NAMALWA (cell line): ENCODE measurements at regions not wholly inside any gene's neighbourhood (a gene's known extent, or its start where the extent isn't known, plus 50 kb on each side); places are given as distances from the start of the nearest gene placed in this dataset.

Source experiments
- DNase-seq: peaks from one replicate; pipeline ENCODE4 v3.0.0-alpha.2; 2015; ENCODE audit warnings: low spot score

DNA sequence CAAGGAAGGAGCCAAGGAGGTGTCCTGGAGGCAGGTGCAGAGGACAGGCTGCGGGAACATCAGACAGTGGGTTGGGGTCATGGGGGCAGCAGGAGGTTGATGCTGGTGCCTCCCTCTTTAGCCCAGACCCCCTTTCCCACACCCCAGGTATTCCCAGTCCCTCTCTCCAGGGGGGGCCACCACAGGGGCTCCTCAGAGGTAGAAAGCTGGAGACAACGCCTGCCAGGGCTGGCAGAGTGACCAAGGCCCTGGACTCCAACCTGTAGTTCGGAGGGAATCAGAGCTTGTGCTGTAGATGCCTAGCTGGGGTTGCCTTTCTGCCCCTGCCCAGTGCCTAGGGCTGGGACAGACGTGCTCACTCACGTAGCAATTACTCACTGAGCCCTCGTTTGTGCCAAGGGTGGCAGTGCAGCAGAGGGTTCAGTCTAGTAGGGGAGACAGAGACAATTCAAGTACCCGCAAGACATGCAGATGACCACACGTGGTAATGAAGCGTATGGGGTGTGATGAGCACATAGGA, 148.2 kb downstream of the PTPRU start:
- no peak for DNase-seq

DNA sequence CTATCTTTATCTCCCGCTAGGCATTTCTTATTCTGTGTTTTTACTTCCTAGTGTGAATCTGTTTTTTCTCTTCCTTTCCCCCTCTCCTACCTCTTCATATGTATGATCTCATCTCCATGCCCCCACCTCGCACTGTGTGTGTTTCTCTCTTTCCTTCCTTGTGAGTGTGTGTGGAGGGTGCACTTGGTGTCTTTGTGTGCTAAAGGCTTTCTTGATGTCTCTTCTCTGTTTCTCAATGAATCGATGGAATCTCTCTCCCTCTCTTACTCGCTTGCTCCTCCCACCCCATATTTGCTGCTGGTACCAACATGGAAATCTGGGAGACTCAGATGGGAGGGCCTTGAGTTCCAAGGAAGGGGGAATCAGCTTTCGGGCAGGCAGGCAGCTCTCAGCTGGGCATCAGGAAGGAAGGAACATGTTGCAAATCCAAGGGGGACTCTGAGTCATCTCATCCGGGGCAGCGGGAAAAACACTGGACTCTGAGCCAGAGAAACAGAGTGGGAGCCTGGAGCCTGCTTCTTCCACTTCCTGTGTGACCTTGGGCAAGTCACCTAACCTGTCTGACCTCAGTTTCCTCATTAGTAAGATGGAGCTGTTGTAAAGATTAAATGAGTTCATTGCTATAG, 147.5 kb downstream of the PTPRU start:
- DNase-seq: no peak

DNA sequence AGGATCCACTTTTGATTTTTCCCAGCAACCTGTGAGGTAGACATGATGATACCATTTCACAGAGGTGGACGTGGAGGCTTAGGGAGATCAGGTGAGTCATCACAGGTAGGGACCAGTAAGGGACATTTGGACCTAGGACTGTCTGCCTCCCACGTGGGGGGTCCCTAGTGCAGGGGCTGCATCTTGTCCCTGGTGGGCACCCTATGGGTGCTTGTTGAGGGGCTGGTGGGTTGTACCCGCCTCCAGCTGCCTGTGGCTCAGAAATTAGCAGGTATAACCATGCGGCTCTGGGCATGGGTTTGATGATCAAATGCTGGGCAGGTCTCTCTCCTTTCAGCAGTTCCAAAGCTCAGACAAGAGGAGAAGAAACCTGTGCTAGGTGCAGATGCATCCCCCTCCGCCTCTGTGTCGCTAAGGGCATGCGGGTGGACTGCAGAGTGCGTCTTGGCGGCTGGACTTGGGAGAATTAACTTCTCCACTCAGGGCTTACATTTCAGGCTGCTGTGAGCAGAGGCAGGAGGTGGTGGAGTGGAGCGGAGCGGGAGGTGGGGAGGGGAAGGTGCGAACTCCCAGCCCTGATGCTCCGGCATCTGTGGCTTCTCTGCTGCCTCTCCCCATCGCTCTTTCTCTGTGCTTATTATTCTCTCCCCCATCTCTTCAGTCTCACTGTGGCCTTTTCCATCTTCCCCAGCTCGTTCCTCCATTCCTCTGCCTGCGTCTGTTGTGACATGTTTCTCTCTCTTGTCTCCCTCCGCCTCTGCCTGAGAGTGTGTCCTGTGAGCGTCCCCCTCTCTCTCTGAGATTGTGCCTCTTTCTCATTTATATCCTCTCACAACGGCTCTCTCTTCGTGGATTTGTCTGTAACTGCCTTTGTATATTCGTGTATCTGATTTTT, 146.8 kb downstream of the PTPRU start:
- DNase-seq: no peak

DNA sequence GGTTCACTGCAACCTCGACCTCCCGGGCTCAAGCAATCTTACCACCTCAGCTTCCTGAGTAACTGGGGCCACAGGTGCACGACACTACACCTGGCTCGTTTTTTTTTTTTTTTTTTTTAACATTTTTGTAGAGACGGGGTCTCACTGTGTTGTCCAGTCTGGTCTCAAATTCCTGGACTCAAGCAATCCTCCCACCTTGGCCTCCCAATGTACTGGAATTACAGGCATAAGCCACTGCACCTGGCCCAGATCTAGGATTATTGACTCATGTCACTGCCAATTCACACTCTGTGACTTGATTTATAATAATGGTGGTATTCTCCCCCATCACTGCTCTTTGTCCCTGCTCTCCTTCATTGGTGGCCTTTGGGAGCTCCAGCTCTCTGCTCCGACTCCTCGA, 145.1 kb downstream of the PTPRU start:
- DNase-seq: no peak

DNA sequence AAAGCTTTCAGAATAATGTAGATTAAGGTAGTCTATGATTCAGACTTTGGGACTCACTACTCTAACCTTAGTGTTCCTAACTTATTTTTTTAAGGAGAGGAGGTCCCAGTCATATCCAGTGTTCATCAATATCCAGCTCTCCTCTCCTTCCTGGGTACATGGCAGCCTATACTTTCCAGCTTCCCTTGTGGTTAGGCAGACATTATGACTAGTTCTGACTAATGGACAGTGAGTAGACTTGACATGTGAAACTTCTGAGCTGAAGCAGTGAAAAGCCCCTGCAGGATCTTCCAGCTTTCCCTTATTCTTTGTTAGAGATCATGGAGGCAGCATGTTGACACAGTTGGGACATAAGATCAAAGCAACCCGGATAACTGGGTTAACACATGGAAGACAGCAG, 144.2 kb downstream of the PTPRU start:
- no peak for DNase-seq

DNA sequence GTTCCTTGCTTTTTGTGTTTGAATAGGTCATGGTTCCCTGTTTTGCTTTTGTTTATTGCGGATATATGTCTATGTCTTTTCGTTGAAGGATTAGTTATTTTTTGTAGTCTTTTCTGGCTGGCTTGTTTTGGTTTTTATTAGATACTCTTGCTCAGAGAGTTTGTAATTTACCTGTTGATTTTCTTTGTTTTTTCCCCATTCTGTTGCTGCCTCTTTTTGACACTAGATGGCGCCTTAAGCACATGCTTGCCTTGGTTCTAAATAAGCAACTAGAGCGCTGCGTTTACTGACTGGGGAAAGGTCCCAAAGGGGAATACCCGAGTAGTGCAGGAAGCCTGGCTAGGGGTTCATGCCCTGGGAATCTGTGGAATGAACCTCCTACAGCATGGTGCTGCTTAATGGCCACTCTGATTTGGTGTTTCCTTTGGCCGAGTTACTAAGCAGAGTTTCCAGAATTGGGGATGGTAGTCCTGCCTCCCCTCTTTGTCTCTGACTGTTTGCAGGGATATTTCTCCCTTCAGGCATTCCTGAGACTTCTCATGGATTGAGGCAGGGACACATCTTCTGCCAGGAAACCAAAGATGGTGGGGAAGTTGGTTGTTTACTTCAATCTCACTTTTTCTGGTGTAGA, 143.2 kb downstream of the PTPRU start:
- DNase-seq: peak; percentile 70
